ENCODE measurements at regions not wholly inside any gene's neighbourhood (a gene's known extent, or its start where the extent isn't known, plus 50 kb on each side); places are given as distances from the start of the nearest gene placed in this dataset.

DNA sequence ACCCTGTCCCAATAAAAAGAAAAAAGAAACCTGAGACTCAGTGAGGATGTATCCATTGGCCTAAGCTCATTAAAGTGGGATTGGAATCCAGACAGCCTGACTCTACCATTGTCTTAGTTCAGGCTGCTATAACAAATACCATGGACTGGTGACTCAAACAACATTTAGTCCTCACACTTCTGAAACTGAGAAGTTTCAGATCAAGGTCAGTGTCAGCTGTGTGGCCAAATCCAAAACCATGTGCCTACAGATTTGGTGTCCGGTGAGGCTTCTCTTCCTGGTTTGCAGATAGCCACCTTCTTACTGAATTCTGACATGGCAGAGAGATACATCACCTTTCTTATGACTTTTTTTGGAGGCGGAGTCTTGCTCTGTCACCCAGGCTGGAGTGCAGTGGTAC is 53.3 kb upstream of the KDM8 start:
- intact Hi-C loops (cut with DNase I; ENCODE audit: low total_unique reads) (no loop called here), in situ Hi-C loops (cut with MboI; ENCODE audit: low pct_ligation_motif_present in 1 of 4, low pct_unique_long_range_greater_than_20kb in 1 of 4, low sequenced_read_pairs in 3 of 4) (no loop called here)

DNA sequence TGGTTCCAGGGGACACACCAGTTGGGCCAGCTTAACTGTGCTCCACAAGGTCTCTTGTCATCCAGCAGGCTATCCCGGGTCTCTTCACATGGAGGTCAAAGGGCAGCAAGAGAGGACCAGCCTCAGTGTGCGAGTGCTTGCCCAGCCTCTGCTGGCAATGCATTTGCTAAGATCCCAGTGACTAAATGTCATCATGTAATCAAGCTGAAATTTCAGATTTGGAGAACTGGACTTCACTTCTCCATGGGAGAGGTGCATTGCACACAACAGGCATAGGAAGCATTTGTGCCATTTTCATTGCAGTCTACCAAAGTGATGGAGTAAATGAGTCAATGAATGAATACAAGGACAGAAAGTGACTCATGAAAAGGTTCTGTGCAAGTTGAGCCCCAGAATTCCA is 51.2 kb upstream of the KDM8 start:
- DNase-seq: no peak
- WGBS, 2 donors (ENCODE audit: low coverage in 1 of 2): 82% methylated on average over 2 of the region's 2 CpGs; no CpG with 5 or more reads in 1 of the 2 donors
- no peak overlapping the region for H3K27ac ChIP-seq
- H3K27me3 ChIP-seq: no peaks in the 10 kb centered on the region
- H3K4me3 ChIP-seq: no peak overlapping the region
- intact Hi-C loops (cut with DNase I; ENCODE audit: low total_unique reads) (no loop called here), in situ Hi-C loops (cut with MboI; ENCODE audit: low pct_ligation_motif_present in 1 of 4, low pct_unique_long_range_greater_than_20kb in 1 of 4, low sequenced_read_pairs in 3 of 4) (no loop called here)
- TF ChIP-seq POLR2AphosphoS5 (IDR thresholded peaks at IDR 0.05) (no peak), EP300 (IDR thresholded peaks at IDR 0.05; ENCODE audit: low read depth) (no peak), POLR2A (IDR thresholded peaks at IDR 0.05) (no peak)
- TF ChIP-seq, protein P1, sequence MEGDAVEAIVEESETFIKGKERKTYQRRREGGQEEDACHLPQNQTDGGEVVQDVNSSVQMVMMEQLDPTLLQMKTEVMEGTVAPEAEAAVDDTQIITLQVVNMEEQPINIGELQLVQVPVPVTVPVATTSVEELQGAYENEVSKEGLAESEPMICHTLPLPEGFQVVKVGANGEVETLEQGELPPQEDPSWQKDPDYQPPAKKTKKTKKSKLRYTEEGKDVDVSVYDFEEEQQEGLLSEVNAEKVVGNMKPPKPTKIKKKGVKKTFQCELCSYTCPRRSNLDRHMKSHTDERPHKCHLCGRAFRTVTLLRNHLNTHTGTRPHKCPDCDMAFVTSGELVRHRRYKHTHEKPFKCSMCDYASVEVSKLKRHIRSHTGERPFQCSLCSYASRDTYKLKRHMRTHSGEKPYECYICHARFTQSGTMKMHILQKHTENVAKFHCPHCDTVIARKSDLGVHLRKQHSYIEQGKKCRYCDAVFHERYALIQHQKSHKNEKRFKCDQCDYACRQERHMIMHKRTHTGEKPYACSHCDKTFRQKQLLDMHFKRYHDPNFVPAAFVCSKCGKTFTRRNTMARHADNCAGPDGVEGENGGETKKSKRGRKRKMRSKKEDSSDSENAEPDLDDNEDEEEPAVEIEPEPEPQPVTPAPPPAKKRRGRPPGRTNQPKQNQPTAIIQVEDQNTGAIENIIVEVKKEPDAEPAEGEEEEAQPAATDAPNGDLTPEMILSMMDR (IDR thresholded peaks at IDR 0.05): no peak
- H3K9me3 ChIP-seq: no peaks in the 10 kb centered on the region
- H3K4me1 ChIP-seq: peaks cover 10 to 24% (median 16%) of the 10 kb centered on the region in 4 donors
- no peaks in the 10 kb centered on the region for H3K36me3 ChIP-seq

More for the DNA sequence above, 53.3 kb upstream of the KDM8 start:
- Histone ChIP-seq H3K9me3 (no peaks in the 10 kb centered on the region), H3K27me3 (no peaks in the 10 kb centered on the region), H3K4me1 (peaks cover 6 to 13% (median 7%) of the 10 kb centered on the region in 4 donors), H3K27ac (no peak overlapping the region), H3K36me3 (no peaks in the 10 kb centered on the region), H3K4me3 (no peak overlapping the region)
- TF ChIP-seq POLR2A (IDR thresholded peaks at IDR 0.05): no peak
- WGBS, 2 donors (ENCODE audit: low coverage in 1 of 2): 90% methylated on average over 2 of the region's 2 CpGs; no CpG with 5 or more reads in 1 of the 2 donors
- no peak for DNase-seq

DNA sequence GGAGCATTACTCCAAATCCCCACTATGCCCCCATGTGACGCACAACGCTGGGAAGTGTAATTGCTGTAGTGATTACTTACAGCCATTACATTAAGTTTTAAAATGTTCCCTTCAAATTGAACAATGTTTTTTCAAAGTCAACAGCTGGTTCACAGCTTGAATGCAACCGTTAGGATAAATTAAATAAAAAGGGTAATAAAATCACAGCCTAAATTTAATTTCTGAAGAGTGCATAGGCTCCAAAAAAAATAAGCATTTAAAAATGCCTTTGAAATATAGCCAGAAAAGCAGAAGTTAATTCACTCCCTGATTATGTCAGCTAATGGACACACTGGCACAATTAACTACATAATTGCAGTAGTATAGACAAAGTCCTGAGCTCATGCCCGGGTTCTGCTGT is 50.5 kb upstream of the KDM8 start:
- WGBS, 2 donors (ENCODE audit: low coverage in 1 of 2): 66 to 77% methylated on average over 4 of the region's 4 CpGs
- H3K4me3 ChIP-seq: no peak overlapping the region
- in situ Hi-C loops (cut with MboI; ENCODE audit: low pct_ligation_motif_present in 1 of 4, low pct_unique_long_range_greater_than_20kb in 1 of 4, low sequenced_read_pairs in 3 of 4): no loop called here
- TF ChIP-seq POLR2AphosphoS5 (IDR thresholded peaks at IDR 0.05) (no peak), POLR2A (IDR thresholded peaks at IDR 0.05) (no peak)
- H3K36me3 ChIP-seq: no peaks in the 10 kb centered on the region
- no peak overlapping the region for H3K27ac ChIP-seq
- peaks cover 10 to 24% (median 16%) of the 10 kb centered on the region in 4 donors for H3K4me1 ChIP-seq
- intact Hi-C loops (cut with DNase I; ENCODE audit: low total_unique reads): no loop called here
- no peaks in the 10 kb centered on the region for H3K27me3 ChIP-seq
- no peak for DNase-seq
- H3K9me3 ChIP-seq: no peaks in the 10 kb centered on the region

Data from transverse colon (tissue), 4 donors.